K562 (cell line): ENCODE measurements at regions not wholly inside any gene's neighbourhood (a gene's known extent, or its start where the extent isn't known, plus 50 kb on each side); places are given as distances from the start of the nearest gene placed in this dataset.

ENCODE experiments used
- MITF ChIP-seq: IDR thresholded peaks from 2 replicates; pipeline ENCODE4 v1.6.1; 2014; ENCODE audit warnings: antibody characterized with exemption
- RNF219 ChIP-seq: fragments of 250-450 bp; sonication (Bioruptor Pico); IDR thresholded peaks from 2 replicates; pipeline ENCODE4 v1.5.0; 2022; ENCODE audit warnings: mild to moderate bottlenecking
- SAFB2 ChIP-seq: fragments of 200-400 bp; formaldehyde crosslinking; IDR thresholded peaks from 2 replicates; pipeline ENCODE4 v1.6.1; 2018; ENCODE audit warnings: borderline replicate concordance, low read length, low read depth, moderate library complexity; ENCODE audit not compliant: severe bottlenecking
- UBTF ChIP-seq, 2 experiments: IDR thresholded peaks; 2 replicates each; pipeline ENCODE4 v1.6.1; 2012; ENCODE audit warnings: improper control_type of control experiment in 2 of 2, low read depth in 2 of 2, low read length in 2 of 2, borderline replicate concordance in 1 of 2
- ZMIZ1 ChIP-seq, 2 experiments: fragments of 150-350 bp in 1 of 2; IDR thresholded peaks; 2 replicates each; pipeline ENCODE4 v1.6.1; 2012 to 2016; ENCODE audit warnings: low read depth in 2 of 2, low read length in 2 of 2, mild to moderate bottlenecking in 1 of 2, moderate library complexity in 1 of 2

- TF ChIP-seq MITF (no peak), SAFB2 (no peak), RNF219 (CRISPR knock-in tag) (no peak), UBTF (IDR thresholded peaks at IDR 0.05; ENCODE audit: borderline replicate concordance in 1 of 2, low read depth in 2 of 2, low read length in 2 of 2) (no peak), ZMIZ1 (IDR thresholded peaks at IDR 0.05; ENCODE audit: low read depth in 2 of 2, low read length in 2 of 2) (no peak)
Measured at GRCh38 chr6:126540161-126540560, 200.2 kb downstream of the CENPW start (continued).
